ENCODE measurements at regions not wholly inside any gene's neighbourhood (a gene's known extent, or its start where the extent isn't known, plus 50 kb on each side); places are given as distances from the start of the nearest gene placed in this dataset.

DNA sequence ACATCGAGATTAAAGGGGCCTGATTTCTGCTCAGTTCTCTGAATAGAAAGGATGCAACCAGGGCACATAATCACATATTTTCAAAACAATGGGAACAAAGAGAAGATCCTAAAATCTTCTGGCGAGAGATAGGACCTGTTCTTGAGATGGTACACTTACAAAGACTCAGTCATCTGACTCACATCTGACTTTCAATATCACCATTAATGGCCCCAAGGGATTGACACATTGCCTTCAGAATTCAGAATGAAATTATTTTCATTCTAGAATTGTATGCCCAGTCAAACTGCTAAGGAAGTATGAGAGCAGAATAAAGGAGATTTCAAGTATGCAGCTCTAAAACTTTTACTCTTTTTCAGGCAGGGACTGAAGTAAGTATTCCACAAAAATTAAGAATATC, 240.7 kb upstream of the POU3F2 start:
- H3K4me1 ChIP-seq (replicated peaks in 1 of 4; ENCODE audit: control insufficient read depth in 3 of 4, insufficient read depth in 4 of 4, low read length in 3 of 4) = peaks cover 0 to 2% (median 0%) of the 10 kb centered on the region in 4 experiments; a peak in 1 of 7 replicates
- H2BK120ac ChIP-seq (replicated peaks; ENCODE audit: low read depth, low read length) = no peak overlapping the region
- FAIRE-seq = no peak
- no peak overlapping the region for H2BK20ac ChIP-seq (ENCODE audit: low read length)
- H3K14ac ChIP-seq (ENCODE audit: insufficient read length) = no peak overlapping the region
- no peak overlapping the region for H3K18ac ChIP-seq (ENCODE audit: extremely low read depth, low read length)
- no peak overlapping the region for H3K4me2 ChIP-seq (ENCODE audit: insufficient read depth in 1 of 2, low read depth in 2 of 2, low read length in 2 of 2)
- H3K27me3 ChIP-seq (replicated peaks in 1 of 4; ENCODE audit: control insufficient read depth in 3 of 4, extremely low read depth in 1 of 4, insufficient read depth in 3 of 4, low read length in 3 of 4) = no peaks in the 10 kb centered on the region
- no peak overlapping the region for H2BK12ac ChIP-seq (ENCODE audit: low read depth, low read length)
- H3K36me3 ChIP-seq (ENCODE audit: control insufficient read depth in 2 of 4, insufficient read depth in 4 of 4, low read length in 3 of 4) = no peaks in the 10 kb centered on the region
- no peak overlapping the region for H3K9ac ChIP-seq (replicated peaks in 1 of 4; ENCODE audit: extremely low read depth in 1 of 4, low read depth in 3 of 4, low read length in 3 of 4)
- no peak overlapping the region for H3K4me3 ChIP-seq (ENCODE audit: extremely low read depth in 1 of 4, insufficient read depth in 2 of 4, low read depth in 3 of 4, low read length in 4 of 4)
- H2BK15ac ChIP-seq (ENCODE audit: low read length) = no peak overlapping the region
- no peaks in the 10 kb centered on the region for H3K79me2 ChIP-seq (ENCODE audit: control insufficient read depth in 1 of 2, insufficient read depth in 2 of 2, low read length in 2 of 2)
- TF ChIP-seq CTBP2 (IDR thresholded peaks at IDR 0.05; ENCODE audit: borderline replicate concordance, insufficient read depth, insufficient read length, low read length) = no peak
- no peak for TF ChIP-seq TAF7 (optimal IDR thresholded peaks at IDR 0.05; ENCODE audit: borderline replicate concordance, low read depth, low read length)
- TF ChIP-seq SIX5 (IDR thresholded peaks at IDR 0.05; ENCODE audit: low read depth, low read length) = no peak
- H3K27ac ChIP-seq (ENCODE audit: low read depth, low read length) = no peak overlapping the region
- H4K8ac ChIP-seq (ENCODE audit: extremely low read depth, insufficient read depth, low read length) = no peak overlapping the region
- WGBS, 2 experiments (ENCODE audit: extremely low coverage in 1 of 2, insufficient coverage in 1 of 2, insufficient read length in 1 of 2, insufficient replicate concordance in 2 of 2, low coverage in 1 of 2, low lambda C conversion rate in 2 of 2, missing lambda C conversion rate in 1 of 2) = 91% methylated on average over 2 of the region's 2 CpGs; no CpG with 5 or more reads in 1 of the 2 experiments
- H2BK5ac ChIP-seq (ENCODE audit: low read depth, low read length) = no peak overlapping the region
- DNase-seq (ENCODE audit: low read depth in 1 of 2, low spot score in 2 of 2) = no peak
- H3K56ac ChIP-seq (replicated peaks; ENCODE audit: insufficient read length, low read depth, low read length) = no peak overlapping the region
- H3K79me1 ChIP-seq (ENCODE audit: low read depth, low read length) = no peaks in the 10 kb centered on the region
- H4K91ac ChIP-seq (replicated peaks; ENCODE audit: insufficient read length, low read length) = no peak overlapping the region
- H3K23me2 ChIP-seq (ENCODE audit: low read depth, low read length) = peaks cover 3% of the 10 kb centered on the region; the same call in 1 of the 2 replicates
- H3K9me3 ChIP-seq (ENCODE audit: insufficient read depth in 2 of 2, low read depth in 1 of 2, low read length in 1 of 2) = no peaks in the 10 kb centered on the region
- H3K23ac ChIP-seq (ENCODE audit: insufficient read length) = no peak overlapping the region
- no peaks in the 10 kb centered on the region for H4K20me1 ChIP-seq (replicated peaks in 1 of 2; ENCODE audit: control insufficient read depth in 1 of 2, insufficient read depth in 2 of 2, low read length in 2 of 2)
- H3K4ac ChIP-seq (replicated peaks; ENCODE audit: insufficient read length, low read depth, low read length) = no peak overlapping the region
- no peak overlapping the region for H2AK5ac ChIP-seq (ENCODE audit: low read depth, low read length)
- ChIA-PET CTCF (ENCODE audit: partially characterized antibody) (no interaction called here), POLR2A (ENCODE audit: partially characterized antibody) (no interaction called here)
- H4K5ac ChIP-seq (ENCODE audit: insufficient read length, low read depth, low read length) = no peak overlapping the region
- no peak overlapping the region for H2AFZ ChIP-seq (ENCODE audit: low read length)
